SU-DHL-6 (cell line): ENCODE measurements at regions not wholly inside any gene's neighbourhood (a gene's known extent, or its start where the extent isn't known, plus 50 kb on each side); places are given as distances from the start of the nearest gene placed in this dataset.

Experiments
- H2AFZ ChIP-seq: fragments of 200-600 bp; sonication (generic); 2 replicates; pipeline ENCODE4 v1.6.1; 2014; ENCODE audit warnings: low read depth, mild to moderate bottlenecking, moderate library complexity, mixed read lengths, antibody characterized with exemption, low read length; ENCODE audit not compliant: severe bottlenecking
- H3F3A ChIP-seq: fragments of 200-600 bp; shearing (Covaris generic); 2 replicates; pipeline ENCODE4 v1.6.0; 2016; ENCODE audit warnings: antibody characterized with exemption, mild to moderate bottlenecking; ENCODE audit not compliant: insufficient read depth
- H3K27ac ChIP-seq: fragments of 200-600 bp; sonication (generic); 2 replicates; pipeline ENCODE4 v1.5.1; 2016; ENCODE audit warnings: low read depth, mild to moderate bottlenecking, low read length, moderate library complexity, mixed read lengths
- H3K27me3 ChIP-seq: fragments of 200-600 bp; sonication (generic), shearing (Covaris generic); 2 replicates; pipeline ENCODE4 v1.6.0; 2014; ENCODE audit warnings: mild to moderate bottlenecking, low read length
- H3K36me3 ChIP-seq: fragments of 200-600 bp; sonication (generic); 2 replicates; pipeline ENCODE4 v1.6.1; 2014; ENCODE audit warnings: mild to moderate bottlenecking, low read length, mixed read lengths
- H3K4me2 ChIP-seq: fragments of 300-600, 200-600 bp; shearing (Covaris generic), sonication (generic); 2 replicates; pipeline ENCODE4 v1.6.0; 2014; ENCODE audit warnings: low read length, low read depth, mild to moderate bottlenecking; ENCODE audit not compliant: poor library complexity, severe bottlenecking
- H3K4me3 ChIP-seq: fragments of 200-600 bp; sonication (generic); 2 replicates; pipeline ENCODE4 v1.5.1; 2014; ENCODE audit warnings: antibody characterized with exemption, low read length, mild to moderate bottlenecking, mixed read lengths; ENCODE audit not compliant: insufficient read depth, poor library complexity, severe bottlenecking
- H3K79me2 ChIP-seq: fragments of 200-600 bp; sonication (generic); 2 replicates; pipeline ENCODE4 v1.6.1; 2014; ENCODE audit warnings: mild to moderate bottlenecking, low read length, moderate library complexity; ENCODE audit not compliant: insufficient read depth
- H3K9ac ChIP-seq: fragments of 200-600 bp; sonication (generic); 2 replicates; pipeline ENCODE4 v1.7.0; 2014; ENCODE audit warnings: mild to moderate bottlenecking, low read length
- H3K9me2 ChIP-seq: fragments of 200-600 bp; sonication (generic); replicated peaks from 2 replicates; pipeline ENCODE4 v1.6.1; 2014; ENCODE audit warnings: low read length; ENCODE audit not compliant: insufficient read depth
- H3K9me3 ChIP-seq: fragments of 200-600 bp; sonication (generic); 2 replicates; pipeline ENCODE4 v1.6.1; 2014; ENCODE audit warnings: low read length, mixed read lengths; ENCODE audit not compliant: insufficient read depth
- H4K20me1 ChIP-seq: fragments of 200-600 bp; sonication (generic); 2 replicates; pipeline ENCODE4 v1.6.1; 2014; ENCODE audit warnings: low read depth, mild to moderate bottlenecking, antibody characterized with exemption, low read length, moderate library complexity, mixed read lengths
- CTCF ChIP-seq: fragments of 200-600 bp; sonication (generic); IDR thresholded peaks from one replicate; pipeline ENCODE4 v1.5.1; 2017; ENCODE audit warnings: antibody characterized with exemption, mild to moderate bottlenecking, low read length, moderate library complexity; ENCODE audit not compliant: insufficient read depth, poor library complexity, severe bottlenecking
- EZH2phosphoT487 ChIP-seq: fragments of 200-600 bp; sonication (generic), shearing (Covaris generic); conservative IDR thresholded peaks from 2 replicates; pipeline ENCODE4 v1.6.1; 2018; ENCODE audit warnings: mild to moderate bottlenecking, antibody characterized with exemption, low read length, moderate library complexity, mixed read lengths

- Histone ChIP-seq H3K27me3 (no peaks in the 10 kb centered on the region), H3K36me3 (no peaks in the 10 kb centered on the region), H3K79me2 (no peaks in the 10 kb centered on the region), H2AFZ (no peak overlapping the region), H3K9me3 (no peaks in the 10 kb centered on the region), H3K9me2 (no peaks in the 10 kb centered on the region), H4K20me1 (no peaks in the 10 kb centered on the region), H3K4me2 (no peak overlapping the region), H3F3A (no peaks in the 10 kb centered on the region), H3K9ac (no peak overlapping the region), H3K4me3 (no peak overlapping the region), H3K27ac (no peak overlapping the region)
- TF ChIP-seq EZH2phosphoT487 (no peak), CTCF (no peak)
These were observed 644.3 kb downstream of the HDGFL1 start for GRCh38 chr6:23213651-23214050.

GRCh38 chr6:23218751-23219150 lies 649.4 kb downstream of the HDGFL1 start:
- H2AFZ ChIP-seq: no peak overlapping the region

GRCh38 chr6:23222724-23223123 lies 653.4 kb downstream of the HDGFL1 start:
- Histone ChIP-seq H3K27me3 (no peaks in the 10 kb centered on the region), H3F3A (no peaks in the 10 kb centered on the region), H3K9me3 (no peaks in the 10 kb centered on the region), H3K4me3 (no peak overlapping the region), H3K9me2 (no peaks in the 10 kb centered on the region), H3K9ac (no peak overlapping the region), H2AFZ (no peak overlapping the region), H3K4me2 (no peak overlapping the region), H3K27ac (no peak overlapping the region), H4K20me1 (no peaks in the 10 kb centered on the region), H3K79me2 (no peaks in the 10 kb centered on the region), H3K36me3 (no peaks in the 10 kb centered on the region)
- TF ChIP-seq EZH2phosphoT487: no peak
- no peak for TF ChIP-seq CTCF

More at GRCh38 chr6:23218751-23219150, 649.4 kb downstream of the HDGFL1 start:
- no peaks in the 10 kb centered on the region for H3F3A ChIP-seq
- H4K20me1 ChIP-seq: no peaks in the 10 kb centered on the region
- TF ChIP-seq CTCF (no peak), EZH2phosphoT487 (no peak)
- H3K27me3 ChIP-seq: no peaks in the 10 kb centered on the region
- no peak overlapping the region for H3K4me2 ChIP-seq
- no peak overlapping the region for H3K9ac ChIP-seq
- no peaks in the 10 kb centered on the region for H3K9me3 ChIP-seq
- no peaks in the 10 kb centered on the region for H3K79me2 ChIP-seq
- H3K36me3 ChIP-seq: no peaks in the 10 kb centered on the region
- H3K9me2 ChIP-seq: no peaks in the 10 kb centered on the region
- no peak overlapping the region for H3K4me3 ChIP-seq
- H3K27ac ChIP-seq: no peak overlapping the region

GRCh38 chr6:23224540-23224939 lies 655.2 kb downstream of the HDGFL1 start:
- H3K79me2 ChIP-seq: no peaks in the 10 kb centered on the region
- H3K27ac ChIP-seq: no peak overlapping the region
- H3K36me3 ChIP-seq: no peaks in the 10 kb centered on the region
- no peak overlapping the region for H3K4me3 ChIP-seq
- no peak overlapping the region for H2AFZ ChIP-seq
- H3K4me2 ChIP-seq: no peak overlapping the region
- H3K9ac ChIP-seq: no peak overlapping the region
- no peaks in the 10 kb centered on the region for H3F3A ChIP-seq
- TF ChIP-seq CTCF (no peak), EZH2phosphoT487 (no peak)
- no peaks in the 10 kb centered on the region for H3K9me3 ChIP-seq
- H4K20me1 ChIP-seq: no peaks in the 10 kb centered on the region
- no peaks in the 10 kb centered on the region for H3K9me2 ChIP-seq
- H3K27me3 ChIP-seq: no peaks in the 10 kb centered on the region
